Jurkat, Clone E6-1 (cell line): ENCODE measurements at regions not wholly inside any gene's neighbourhood (a gene's known extent, or its start where the extent isn't known, plus 50 kb on each side); places are given as distances from the start of the nearest gene placed in this dataset.

Experiments
- DNase-seq: peaks from one replicate; pipeline ENCODE4 v3.0.0-alpha.2; 2011; ENCODE audit warnings: low read depth, low spot score
- H3K4me3 ChIP-seq: 2 replicates; pipeline ENCODE4 v1.5.1; 2011; ENCODE audit warnings: mild to moderate bottlenecking, low read length, control low read depth, moderate library complexity

DNA sequence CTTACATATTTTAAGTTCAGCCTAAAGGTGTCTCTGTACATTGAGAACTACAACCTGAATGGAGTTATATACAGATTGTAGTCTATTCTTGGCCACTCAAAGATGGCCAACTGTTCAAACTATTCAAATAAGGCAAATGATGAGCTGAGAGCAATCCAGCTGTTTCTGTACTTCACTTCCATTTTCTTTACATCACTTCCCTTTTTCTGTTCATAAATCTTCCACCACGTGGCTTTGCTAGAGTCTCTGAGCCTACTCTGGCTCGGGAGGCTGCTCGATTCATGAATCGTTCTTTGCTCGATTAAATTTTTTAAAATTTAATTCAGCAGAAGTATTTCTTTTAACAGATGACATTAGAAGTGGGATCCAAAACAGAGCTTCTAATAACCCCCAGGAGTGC, 879.7 kb downstream of the GALC start:
- peak; percentile 6 for DNase-seq
- H3K4me3 ChIP-seq, result no peak overlapping the region

DNA sequence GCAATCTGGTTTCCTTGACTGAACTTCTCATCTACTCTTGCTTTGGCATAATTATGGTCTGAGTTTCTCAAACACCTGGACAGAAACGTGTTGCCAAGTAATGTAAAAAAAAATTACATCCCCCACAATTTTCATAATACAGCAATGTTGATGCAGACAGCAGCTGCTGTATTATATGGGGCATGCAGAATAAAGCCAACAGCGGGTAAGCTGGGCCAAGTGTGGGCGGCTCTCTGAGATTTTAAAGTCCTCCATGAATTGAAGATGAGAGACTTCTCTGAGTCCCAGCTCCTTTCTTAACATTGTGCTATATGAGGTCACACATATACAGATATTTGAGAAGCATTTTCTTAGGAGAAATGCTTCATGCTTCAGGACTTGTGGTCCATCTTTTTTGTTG, 881.2 kb downstream of the GALC start:
- no peak for DNase-seq
- no peak overlapping the region for H3K4me3 ChIP-seq

DNA sequence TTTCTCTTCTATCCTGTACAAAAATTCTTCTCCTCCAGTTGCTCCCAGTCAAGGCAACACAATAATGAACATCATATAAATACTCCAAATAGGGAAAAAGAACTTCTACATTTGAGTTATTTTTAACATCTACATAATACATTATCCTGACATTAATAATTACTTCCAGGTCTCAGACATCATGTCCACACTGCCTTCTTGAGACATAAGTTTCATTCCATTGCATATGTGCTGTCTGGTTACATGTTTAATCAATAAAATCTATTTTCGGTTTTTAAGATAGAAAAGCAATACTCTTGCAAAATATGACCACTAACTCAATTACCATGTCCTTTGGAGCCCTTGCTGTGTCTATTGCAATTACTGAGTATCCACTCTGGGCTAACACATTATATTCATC, 881.9 kb downstream of the GALC start:
- H3K4me3 ChIP-seq, result no peak overlapping the region
- DNase-seq, result no peak

DNA sequence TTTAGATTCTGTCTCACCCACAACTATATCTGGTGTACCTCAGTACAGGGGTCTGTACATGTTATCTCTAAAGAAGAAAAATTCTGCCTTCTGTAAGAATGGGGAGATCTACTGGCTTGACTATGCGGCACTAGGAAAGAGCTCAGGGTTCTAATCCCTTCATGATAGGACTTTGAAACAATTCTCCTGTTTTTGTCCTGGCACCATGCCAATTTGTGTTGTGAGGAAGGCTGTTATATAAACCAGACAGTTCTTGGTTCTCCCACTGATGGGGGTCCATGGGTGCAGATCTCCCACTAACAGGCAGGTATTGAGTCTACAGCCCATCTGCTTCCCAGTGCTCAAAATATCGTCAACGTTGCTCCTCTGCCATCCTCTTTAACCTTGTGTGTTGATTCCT, 883.7 kb downstream of the GALC start:
- no peak overlapping the region for H3K4me3 ChIP-seq
- no peak for DNase-seq

DNA sequence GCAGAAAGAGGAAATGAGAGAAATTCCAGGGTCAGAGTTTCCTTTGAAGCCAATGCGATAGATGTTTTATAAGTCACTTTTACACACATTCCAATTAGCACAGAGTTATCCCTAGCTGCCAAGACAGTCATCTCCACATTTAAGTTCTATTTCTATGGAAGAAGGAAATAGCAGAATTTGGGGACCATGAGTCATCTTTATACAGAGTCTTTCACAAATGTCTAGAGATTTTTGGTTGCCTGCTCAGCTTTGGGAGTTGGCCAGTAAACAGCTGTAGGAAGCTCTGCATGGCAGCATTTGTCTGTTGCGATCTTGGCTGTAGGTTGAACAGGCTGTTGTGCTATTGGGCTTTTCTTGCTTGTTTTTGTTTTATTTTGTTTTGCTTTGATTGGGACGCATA, 884.3 kb downstream of the GALC start:
- H3K4me3 ChIP-seq, result no peak overlapping the region
- no peak for DNase-seq

DNA sequence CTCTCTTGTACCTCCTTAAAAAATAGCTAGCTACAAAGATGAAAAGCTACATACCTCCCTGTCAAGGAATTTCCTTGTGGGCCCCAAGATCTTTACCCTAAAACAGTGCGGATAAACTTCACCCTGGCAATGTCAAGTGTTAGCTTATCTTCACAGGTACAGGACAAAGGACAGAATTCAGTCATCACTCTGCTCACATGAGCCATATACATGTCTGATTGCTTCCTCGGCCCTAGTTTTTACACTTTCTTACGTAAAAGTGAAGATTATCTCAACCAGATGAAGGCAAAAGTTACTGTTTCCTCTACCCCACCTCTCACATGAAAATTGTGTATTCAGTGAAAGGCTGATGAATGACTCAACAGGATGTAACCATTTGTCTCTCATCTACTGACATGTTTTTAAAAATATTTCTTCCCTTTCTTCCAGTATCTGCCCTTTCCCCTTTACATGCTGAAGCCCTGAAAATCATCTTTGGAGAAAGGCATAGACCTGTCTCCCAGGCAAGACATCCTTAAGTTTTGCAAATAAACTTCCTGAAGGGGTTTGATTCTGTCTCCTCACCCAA, 890.1 kb downstream of the GALC start:
- H3K4me3 ChIP-seq, result no peak overlapping the region

DNA sequence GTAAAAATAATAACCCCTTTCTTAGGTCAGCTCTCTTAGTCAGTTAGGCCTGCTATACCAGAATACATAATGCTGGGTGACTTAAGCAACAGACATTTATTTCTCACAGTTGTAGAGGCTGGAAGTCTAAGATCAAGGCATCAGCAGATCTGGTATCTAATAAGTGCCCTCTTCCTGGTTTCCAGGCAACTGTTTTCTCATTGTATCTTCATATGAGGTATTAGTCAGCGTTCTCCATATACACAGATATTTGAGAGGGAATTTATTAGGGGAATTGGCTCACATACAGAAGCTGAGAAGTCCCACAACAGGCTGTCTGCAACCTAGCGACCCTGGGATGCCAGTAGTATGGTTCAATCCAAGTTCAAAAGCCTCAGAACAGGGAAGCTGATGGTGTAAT, 896.0 kb downstream of the GALC start:
- no peak overlapping the region for H3K4me3 ChIP-seq
- no peak for DNase-seq

More for the DNA sequence above, 890.1 kb downstream of the GALC start:
- DNase-seq, result no peak

DNA sequence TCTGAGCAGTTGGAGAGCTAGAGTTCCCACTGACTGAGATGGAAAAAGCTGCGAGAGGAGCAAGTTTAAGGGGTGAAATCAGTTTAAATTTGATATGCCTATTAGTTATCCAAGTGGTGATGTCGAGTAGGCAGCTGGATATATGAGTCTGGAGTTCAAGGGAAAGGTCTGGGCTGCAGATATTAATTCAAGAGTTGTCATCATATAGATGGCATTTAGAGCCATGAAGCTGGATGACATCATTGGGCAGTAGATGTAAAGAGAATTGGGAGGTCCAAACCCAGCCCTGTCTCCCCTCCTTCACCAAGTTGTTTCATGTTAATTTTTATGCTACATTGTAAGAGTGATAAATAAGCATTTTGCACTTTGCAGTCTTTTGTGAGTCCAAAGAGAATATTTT, 898.1 kb downstream of the GALC start:
- H3K4me3 ChIP-seq, result no peak overlapping the region
- no peak for DNase-seq

DNA sequence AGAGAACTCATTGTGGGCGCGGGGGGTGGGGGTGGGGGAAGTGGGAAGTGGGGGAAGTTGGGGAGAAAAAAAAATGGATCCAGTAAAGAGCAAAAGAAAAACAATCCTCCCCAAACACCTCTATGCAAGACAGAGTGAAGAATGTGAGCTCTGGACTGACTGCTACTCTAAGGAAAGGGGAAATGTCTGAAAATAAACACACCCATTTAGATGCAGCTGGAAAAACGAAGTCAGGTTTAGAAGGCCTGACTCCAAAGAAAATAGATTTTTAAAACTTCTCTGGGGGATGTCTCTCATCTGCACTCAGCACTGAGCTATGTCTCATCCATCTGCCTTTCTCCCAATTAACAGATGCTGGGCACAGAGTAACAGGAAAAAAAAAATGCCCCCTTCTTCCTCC, 904.4 kb downstream of the GALC start:
- H3K4me3 ChIP-seq, result no peak overlapping the region
- DNase-seq, result no peak

DNA sequence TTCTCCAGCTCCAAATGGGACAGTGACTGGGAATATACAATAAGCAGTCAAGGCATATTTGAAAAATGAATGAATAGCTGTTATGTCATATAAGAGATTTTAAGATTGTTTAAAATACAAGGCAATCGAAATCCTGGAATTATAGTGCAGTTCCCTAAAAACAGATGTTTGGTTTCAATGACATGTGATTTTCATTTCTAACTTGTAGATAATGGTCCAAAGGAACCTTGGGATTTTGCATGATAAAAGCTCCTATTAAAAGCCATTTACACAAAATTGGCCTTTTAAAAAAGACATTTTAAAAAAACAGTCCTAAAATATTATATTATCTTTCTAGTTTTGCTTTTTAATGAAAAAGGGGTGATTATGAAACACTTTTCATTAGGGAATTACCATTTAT, 905.1 kb downstream of the GALC start:
- no peak for DNase-seq
- H3K4me3 ChIP-seq, result no peak overlapping the region

DNA sequence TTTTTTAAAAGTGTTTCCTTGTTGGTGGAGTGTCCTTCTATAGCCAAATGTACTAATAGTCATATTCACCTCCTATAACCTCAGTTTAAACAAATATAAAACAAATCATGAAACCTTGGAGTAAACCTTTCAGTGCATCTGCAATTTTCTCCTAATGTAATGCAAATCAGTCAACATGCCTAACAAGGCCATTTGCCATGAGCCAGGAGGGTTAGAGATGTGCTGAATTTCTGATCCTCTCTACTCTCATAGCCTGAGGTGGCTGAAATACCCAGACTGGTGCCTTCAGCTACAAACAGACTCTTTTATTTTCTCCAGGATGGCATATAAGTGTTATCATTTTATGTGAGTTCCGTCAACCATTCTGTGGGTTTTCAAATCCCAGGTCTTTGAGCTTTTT, 908.1 kb downstream of the GALC start:
- no peak overlapping the region for H3K4me3 ChIP-seq
- no peak for DNase-seq

DNA sequence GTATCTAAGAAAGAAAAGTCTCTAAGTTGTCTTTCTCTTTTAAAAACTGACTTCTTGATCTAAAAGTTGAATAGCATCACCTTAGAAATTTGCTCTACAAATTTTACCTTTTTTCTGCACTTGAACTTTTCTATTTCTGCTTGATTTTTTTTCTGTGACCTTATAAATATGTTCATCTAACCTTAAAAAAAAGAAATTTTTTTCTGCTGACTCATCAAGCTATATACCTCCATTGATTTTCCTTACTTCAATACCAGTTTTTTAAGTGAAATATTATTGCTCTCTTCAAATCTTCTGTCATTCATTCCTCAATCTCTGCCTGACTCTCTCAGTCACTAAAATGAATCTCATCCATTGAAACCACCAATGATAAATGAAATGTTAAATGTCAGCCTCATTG, 910.1 kb downstream of the GALC start:
- H3K4me3 ChIP-seq, result no peak overlapping the region
- no peak for DNase-seq

DNA sequence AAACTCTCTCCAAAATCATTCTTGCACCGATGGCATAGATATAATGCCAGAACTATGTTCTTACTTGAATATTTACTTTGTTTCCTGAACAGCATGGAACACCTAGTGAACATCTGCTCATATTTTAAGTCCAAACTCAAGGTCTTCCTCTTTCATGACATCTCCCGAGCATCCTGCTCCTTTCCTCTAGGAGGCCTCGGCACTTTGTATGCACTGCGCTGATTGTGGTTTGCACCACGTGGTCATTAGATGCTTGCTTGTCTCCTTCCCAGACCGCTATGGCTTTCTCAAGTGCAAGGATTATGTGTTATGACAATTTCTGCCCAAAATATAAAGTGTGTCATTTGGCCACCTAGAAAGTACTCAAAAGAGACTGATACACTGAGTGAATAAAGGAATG, 912.0 kb downstream of the GALC start:
- DNase-seq, result peak; percentile 4
- H3K4me3 ChIP-seq, result no peak overlapping the region

DNA sequence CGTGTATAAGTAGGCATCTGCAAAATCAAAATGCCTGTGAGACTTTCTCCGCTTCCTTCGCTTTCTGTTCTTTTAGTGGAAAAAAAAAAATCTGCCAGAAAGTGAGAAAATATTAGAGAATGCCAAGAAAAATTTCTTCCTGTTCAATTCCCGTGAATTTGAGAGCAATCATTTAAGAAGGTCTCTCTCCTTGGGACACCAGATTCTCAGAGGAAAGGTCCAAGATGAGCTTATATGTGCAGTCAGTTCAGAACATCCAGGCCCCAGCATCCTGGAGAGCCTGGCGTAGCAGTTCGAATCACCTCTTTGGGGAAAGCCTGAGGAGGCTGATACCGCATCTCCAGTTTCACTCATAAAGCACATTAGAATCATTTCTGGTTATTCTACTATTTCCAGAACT, 912.8 kb downstream of the GALC start:
- no peak overlapping the region for H3K4me3 ChIP-seq
- no peak for DNase-seq

DNA sequence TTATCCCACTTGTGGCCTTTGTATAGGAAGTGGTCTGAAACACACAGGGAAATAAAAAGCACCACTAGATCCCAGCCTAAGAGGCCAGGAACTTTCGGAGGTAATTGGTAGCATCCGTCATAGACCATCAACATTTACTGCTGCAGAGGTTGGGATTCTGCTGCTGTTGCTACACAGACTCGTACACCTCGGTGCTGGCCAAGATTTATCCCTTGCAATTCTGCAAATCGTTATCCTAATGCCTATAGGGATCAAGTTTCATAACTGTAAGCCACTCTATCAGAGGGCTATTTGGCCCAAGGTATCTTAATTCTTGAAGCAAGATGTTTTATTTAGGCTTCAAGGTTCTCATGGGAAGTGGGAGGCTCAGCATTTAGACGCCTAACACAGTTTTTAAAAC, 913.6 kb downstream of the GALC start:
- DNase-seq, result no peak
- H3K4me3 ChIP-seq, result no peak overlapping the region

DNA sequence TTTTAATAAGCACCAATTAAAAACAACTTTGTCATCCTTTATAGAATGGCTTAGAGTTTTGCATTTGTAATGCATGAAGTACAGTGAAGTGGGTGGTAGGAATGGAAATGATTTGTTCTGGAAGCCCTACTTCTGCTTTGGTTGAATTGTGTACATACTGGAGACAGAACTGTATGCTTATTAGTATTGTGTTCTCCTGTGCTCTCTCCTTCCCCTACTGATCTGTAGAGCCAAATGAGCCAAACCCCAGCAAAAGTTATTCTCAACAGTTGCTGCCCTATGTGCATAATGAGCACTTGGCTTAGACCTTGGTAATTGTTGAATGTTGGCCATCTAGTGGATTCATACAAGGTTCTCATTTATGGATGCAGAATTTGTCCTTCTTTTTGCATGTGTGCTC, 916.1 kb downstream of the GALC start:
- H3K4me3 ChIP-seq, result no peak overlapping the region
- no peak for DNase-seq

DNA sequence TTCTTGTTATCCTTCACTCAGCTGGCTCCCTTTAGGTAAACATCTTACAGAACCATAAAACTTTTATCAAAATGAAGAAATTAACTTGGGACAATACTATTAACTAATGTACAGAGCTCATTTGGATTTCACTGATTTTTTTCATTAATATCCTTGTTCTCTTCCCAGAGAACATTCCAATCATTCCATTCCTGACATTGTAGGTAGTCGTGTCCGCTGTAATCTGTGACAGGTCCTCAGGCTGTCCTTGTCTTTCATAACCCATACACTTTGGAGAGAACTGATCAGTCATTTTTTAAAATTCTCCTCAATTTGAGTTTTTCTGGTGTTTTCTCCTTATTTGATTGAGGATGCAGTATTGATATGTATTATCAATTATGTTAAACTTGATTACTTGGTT, 916.8 kb downstream of the GALC start:
- no peak overlapping the region for H3K4me3 ChIP-seq

DNA sequence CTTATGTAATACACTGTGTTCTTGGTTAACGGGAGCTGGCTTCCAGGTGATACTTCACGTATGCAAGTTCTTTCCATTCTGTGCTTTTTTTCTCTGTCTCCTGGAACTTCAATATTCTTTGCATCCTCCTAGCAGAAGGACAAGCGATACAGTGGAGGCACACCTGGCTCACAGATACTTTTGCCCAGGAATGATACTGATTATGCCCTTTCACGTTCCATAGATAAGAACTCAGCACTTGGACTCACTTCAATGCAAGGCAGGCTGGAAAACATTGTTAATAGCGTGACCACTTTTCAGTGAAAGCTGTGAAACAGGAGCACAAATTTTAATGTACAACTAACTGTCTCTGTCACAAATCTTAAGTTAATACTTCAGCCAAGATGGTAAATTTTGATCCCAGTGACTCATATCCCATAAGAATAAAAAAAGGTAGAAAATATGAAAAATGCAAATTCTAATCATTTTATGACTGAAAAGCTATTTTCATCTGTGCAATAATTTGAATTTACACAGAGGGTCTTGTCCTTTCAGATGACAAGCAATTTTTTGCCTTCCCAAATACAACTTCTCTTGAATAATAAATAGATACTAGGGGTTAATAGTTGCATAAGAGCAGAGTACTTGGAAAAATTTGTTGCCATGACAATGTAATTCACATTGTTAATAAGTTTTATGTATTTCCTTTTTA, 919.0 kb downstream of the GALC start:
- H3K4me3 ChIP-seq, result no peak overlapping the region
- no peak for DNase-seq

More for the DNA sequence above, 916.8 kb downstream of the GALC start:
- DNase-seq, result no peak

DNA sequence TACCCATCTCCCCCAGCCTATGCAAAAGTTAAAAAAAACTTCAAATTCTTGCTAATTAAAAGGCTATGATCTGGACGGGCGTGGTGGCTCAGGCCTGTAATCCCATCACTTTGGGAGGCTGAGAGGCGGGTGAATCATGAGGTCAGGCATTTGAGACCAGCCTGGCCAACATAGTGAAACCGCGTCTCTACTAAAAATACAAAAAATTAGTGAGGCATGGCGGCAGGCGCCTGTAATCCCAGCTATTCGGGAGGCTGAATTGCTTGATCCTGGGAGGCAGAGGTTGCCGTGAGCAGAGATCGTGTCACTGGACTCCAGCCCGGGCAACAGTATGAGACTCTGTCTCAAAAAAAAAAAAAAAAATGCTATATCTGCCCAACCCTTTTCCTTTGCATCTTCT, 925.4 kb downstream of the GALC start:
- no peak overlapping the region for H3K4me3 ChIP-seq
- DNase-seq, result no peak

DNA sequence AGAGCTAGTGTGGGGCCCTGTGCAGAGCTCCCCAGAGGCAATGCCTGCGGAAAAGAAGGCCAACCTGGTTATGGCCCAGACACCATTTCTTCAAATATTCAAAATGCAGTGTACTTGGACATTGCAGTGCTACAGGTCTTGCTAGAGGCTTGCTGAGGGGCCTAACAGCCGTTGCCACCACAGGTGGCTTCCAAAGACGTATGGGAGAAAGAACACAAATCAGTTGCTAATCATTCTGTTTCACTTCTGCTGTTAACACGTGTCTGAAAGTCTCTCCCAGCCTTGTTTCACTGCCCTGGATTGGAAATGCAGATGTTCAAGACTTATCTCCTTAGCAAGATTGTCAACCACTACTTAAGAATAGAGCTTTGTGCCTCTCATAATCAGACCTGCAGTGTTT, 925.9 kb downstream of the GALC start:
- no peak for DNase-seq

DNA sequence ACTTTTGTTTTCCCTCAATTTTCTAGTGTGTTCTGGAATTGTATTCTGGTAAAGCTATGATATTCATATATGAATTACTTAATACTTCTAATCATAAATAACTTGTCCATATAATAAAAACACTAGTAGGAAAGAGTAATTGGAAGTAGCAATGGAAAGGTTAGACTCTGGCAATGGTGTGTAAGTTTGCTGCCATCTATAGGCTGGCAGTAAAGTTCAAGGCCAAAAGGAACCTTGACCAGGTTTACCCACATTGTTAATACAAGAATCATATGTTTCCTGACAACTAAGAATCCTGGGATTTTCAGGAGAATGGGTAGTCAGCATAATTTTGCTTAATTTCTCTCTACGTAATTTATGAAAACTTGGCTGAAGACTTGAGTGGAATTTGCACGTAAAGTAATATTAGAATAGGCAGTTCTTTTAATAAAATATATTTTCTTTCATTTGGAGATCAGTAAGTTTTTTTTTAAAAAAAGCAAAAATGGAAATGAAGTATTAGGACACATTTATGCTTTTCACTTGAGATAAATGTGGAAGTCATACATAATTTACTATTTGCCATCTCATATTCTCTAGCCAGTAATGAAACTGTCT, 926.7 kb downstream of the GALC start:
- H3K4me3 ChIP-seq, result no peak overlapping the region
- DNase-seq, result no peak

More for the DNA sequence above, 925.9 kb downstream of the GALC start:
- H3K4me3 ChIP-seq, result no peak overlapping the region
